ENCODE measurements at regions not wholly inside any gene's neighbourhood (a gene's known extent, or its start where the extent isn't known, plus 50 kb on each side); places are given as distances from the start of the nearest gene placed in this dataset.

DNA sequence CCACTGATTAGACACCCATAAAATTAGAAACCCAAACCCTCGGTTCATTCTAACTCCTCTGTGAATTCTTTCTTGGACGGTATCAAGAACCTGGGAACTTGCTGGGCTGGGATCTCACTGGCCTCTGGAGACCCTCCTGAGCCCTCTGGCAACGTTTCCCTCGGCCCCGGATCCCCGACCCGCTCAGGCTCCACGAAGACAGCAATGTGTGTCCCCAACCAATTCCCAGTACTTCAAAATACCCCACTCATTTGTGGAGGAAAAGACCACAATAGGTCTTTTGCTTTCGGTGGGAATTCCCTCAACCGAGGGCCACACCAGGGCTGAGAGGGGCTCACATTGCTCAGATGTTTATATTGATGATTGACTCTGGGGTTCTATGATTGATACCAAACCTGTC, 117.9 kb upstream of the PRR20G start:
- in situ Hi-C loops (cut with HindIII; ENCODE audit: low sequenced_read_pairs), result no loop called here

DNA sequence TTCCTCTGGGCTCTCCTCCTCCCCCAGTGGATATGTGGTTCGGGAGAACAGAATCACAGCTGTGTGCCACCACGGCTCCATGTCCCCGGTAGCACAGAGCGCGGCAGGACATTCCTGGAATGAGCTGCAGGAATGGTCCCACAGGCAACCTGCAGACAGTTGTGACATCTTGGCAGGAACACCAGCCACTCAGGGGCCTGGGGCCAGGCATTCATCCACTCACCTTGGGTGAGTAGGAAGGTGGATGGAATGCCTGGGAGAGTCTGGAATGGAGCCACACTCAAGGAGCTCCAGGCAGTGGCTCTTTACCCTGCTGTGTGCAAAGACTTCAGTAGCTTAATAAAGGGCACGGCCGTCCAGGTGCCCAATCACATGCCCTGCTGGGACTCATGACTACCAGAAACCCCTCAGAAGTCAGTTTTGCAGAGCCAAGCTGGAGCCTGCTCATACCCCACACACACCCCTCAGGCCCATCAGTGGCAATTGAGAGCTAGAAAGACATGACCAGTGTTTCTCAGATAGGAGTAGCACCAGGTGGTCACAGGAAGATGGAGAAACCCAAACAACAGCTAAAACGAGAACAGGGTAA, 117.3 kb upstream of the PRR20G start:
- in situ Hi-C loops (cut with HindIII; ENCODE audit: low sequenced_read_pairs), result no loop called here

DNA sequence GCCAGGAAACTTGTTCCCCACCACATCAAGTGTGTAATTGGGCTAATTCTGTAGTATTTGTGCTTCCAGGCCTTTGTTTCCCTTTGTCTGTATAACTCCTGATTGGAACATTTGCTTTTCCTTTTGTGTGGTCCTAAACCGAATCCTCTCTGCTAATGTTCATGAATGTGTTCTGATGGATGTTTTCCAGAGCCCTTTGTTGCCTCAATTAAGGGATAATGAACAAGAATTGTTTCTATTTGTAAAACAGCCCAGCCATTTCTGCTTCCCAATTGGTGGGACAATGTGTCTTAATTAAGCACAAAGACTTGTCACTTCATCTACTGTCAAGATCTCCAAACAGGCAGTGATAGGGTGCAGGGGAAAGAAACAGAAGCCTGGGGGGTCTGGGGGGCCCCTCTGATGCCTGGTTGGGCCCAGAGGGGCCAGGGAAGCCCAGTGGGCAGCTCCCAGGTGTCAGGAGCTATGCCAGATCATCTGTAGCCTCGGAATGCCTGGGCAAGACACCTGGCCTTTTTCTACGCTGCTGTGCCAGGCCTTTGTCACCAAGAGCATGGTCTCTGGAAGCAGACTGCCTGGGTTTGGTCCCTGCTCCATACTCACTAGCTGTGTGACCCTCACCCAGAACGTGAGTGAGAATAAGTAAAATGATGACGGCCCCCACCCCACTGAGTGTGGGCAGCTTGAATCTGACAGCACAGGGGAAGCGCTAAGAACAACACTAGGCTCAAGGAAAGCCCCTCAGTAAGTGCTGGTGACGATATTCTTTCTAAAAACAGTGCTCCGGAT, 116.6 kb upstream of the PRR20G start:
- in situ Hi-C loops (cut with HindIII; ENCODE audit: low sequenced_read_pairs), result no loop called here

DNA sequence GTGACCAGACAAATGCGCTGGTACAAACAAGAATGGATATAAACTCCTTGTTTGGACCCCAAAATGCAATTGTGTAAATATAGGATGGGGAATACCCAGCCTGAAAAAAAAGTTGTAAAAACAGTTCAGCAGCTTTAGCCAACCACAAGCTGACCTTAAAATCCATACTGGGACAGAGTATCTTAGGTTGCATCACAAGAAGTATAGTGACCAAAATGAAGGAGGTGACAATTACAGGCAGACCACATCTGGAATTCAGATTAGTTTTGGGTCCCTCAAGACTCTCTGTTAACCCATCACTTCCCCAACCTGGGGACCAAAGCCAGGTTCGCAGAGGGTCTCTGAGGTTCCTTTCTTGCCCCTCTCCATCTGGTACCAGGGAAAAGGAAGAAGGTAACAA, 115.9 kb upstream of the PRR20G start:
- in situ Hi-C loops (cut with HindIII; ENCODE audit: low sequenced_read_pairs), result no loop called here

DNA sequence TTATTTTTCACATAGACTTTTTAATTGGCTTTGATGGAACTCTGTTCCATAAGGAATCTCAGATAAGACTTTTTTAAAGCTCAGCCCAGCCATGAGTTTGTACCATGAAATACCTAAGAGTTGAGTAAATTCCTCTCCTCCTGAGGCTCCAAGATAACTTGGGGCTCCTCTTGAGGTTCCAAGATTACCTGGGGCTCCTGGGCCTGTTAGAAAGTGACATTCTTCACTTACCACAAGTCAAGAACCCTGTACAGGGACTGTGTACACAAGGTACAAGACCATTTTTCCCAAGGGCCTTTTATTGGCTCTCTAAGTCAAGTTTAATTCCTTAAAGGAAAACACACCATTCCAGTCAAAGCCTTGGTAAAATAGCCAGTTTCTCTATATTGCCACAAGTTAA, 111.3 kb upstream of the PRR20G start:
- in situ Hi-C loops (cut with HindIII; ENCODE audit: low sequenced_read_pairs), result no loop called here

DNA sequence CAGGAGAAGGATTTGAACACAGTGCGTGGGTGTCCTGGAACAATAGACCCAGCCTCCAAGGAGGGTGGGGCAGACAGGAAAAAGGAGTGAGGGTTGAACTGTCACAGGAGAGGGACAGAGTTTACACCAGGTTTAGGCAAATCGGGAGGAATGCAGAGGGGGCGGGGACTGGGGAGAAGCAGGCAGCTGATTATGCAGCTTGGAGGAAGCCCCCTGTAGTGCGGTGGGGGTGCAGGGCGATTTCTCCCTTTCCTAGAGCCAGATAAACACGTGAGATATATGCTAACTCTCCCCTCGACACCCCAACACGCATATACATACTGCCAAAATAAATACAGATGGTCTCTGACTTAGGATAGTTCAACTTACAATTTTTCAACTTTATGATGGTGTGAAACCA, 108.6 kb upstream of the PRR20G start:
- in situ Hi-C loops (cut with HindIII; ENCODE audit: low sequenced_read_pairs), result no loop called here

DNA sequence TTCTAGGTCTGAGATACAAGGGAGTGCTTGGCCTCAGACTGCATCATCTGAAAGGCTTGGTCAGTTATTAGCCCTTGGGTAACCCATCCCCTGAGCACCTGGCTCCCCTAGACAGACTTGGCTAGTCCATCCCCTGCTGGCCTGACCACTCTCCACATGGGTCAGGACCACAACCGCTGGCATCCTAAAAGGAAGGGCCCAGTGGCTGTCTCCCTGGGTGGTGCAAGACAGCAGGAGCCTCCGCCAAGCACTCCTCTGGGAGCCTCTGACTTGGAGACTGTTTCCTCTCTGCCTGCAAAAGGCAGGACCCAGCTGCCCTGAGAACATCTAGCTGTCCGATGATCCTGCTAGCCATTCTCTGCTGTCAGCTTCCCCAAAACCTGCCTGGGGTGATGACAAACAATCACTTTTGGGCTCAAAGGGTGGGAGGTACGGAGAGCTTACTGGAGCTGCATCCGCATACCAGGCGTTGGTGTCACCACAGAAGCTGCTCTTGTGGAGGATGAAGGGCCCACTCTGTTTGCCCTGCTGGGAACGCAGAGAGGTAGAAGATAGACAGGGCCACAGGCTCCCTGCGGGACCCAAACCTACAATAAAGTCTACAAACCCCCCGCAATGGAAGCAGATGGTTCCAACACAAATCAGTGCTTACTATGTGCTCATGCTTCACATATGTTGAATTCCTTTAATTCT, 108.0 kb upstream of the PRR20G start:
- in situ Hi-C loops (cut with HindIII; ENCODE audit: low sequenced_read_pairs), result no loop called here

DNA sequence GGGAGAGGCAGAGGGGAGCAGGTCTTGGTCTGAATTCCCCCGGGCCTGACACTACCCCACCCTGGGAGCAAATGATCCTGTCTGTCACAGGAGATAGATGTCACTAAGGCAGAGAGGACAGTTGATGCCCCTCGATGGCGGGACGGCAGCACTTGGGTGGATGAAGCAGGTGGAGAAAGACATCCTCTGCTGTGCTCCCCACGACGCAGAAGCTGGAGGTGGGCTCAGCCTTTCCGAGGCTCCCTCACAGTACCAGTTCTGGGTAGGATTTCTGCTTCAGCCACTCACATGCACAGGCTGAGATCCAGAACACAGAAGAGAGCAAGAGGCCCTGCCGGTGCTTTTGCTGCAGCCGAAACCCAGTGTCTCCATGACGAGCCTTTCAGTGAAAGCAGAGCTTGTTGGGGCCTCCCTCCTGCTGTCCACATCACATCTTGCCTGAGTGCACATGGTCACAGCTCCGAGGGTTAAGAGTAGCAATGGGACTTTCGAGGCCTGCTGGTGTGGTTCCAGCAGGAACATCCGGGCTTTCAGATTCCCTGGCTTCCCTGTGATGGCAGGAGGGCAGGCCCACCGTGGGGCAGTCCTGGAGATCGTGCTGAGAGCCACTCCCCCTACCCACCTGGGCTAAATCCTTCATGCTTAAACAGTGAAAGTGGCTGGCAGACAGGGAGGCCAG, 107.3 kb upstream of the PRR20G start:
- in situ Hi-C loops (cut with HindIII; ENCODE audit: low sequenced_read_pairs), result no loop called here

DNA sequence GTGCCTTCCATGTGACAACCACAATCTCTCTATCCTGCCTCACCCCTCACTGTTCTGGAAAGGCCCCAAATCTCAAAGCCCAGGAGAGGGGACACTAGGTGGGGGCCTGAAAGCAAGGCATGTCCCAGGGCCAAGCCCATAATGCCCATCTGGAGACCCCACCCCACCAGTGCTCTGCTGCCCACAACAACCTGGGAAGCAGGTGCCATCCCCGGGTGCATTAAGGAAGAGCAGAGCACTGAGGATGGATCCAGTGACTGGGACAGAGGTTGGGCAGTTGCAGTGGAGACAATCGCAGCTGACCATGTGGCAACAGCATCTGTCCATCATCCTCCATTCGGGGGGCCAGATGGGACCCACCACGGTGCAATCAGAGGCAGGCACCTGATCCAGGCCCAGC, 106.2 kb upstream of the PRR20G start:
- in situ Hi-C loops (cut with HindIII; ENCODE audit: low sequenced_read_pairs), result no loop called here

DNA sequence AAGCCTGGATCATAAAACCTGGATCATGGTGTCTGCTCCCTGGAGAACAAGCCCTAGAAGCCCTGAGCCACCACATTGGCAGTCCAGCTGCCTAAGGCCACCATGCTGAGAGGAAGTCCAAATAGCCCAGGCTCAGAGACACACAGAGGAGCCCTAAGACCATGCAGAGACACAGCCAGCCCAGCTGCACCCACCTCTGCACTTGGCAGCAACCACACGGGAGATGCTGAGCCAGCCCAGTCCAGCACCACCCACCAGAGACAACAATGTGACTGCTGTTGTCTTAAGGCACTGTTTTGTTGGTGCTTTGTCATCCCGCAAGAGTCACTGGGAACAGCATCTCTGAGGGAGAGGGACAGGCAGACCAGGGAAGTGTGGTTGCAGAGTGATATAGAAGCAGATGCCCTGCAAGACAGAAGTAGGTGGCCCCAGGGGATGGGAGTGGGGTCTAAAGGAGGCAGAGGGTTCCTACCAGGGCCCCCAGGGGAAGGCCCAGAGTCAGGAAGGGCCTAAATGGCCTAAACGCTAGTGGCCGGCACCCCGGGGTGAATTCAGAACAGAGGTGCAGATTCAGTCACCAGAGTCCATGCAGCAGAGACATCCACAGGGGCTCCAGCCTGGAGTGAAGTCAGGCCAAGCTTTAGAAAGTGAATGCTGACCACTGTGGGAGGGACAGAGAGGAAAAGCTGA, 105.4 kb upstream of the PRR20G start:
- in situ Hi-C loops (cut with HindIII; ENCODE audit: low sequenced_read_pairs), result no loop called here

DNA sequence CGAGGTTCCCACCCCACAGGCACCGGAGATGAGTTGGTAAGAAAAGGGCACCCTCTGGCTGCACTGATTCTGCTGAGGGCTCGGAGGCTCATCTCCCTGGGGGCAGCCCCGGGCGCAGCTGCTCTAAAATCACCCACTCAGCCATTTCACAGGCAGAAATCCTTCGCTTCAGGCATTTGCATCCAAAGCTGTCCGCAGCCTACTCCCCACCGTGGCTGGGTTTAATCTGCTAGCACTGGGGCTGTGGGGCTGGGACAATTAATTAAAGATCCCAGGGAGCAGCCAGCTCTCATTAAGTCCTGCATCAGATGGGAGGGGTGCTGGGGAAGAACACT, 104.3 kb upstream of the PRR20G start:
- in situ Hi-C loops (cut with HindIII; ENCODE audit: low sequenced_read_pairs), result no loop called here

DNA sequence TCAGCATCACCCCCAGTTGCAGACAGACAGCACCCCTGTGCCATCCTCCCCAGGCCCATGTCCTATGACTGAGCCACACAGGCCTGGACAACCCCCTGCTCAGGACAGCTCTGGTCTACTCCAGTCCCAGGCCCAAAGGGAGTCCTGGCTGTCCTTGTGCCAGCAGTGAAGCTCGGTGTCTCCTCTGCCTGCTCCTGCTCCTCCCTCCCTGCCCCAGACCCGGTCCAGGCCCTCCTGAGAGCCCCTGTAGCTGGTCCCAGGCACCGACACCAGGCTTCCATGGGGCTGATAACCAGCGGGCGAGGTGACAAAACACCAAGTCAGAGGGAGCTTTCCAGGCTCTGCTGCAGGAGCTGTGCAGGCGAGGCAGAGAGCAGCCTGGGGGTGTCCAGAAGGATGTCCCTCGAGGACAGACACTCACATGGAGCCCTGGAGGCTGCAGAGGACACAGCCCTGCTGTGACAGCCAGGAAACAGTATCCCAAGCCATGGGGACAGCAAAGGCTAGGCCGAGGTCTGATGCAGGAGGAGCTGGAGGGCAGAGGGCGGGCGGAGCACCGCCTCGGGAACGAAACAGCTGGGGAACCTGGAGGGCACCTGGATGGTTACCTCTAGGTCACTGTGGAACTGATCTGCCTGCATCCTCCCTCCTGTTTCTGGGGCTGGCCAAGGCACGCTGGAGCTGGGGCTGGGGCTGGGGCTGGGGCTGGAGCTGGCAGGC, 103.8 kb upstream of the PRR20G start:
- in situ Hi-C loops (cut with HindIII; ENCODE audit: low sequenced_read_pairs), result no loop called here

DNA sequence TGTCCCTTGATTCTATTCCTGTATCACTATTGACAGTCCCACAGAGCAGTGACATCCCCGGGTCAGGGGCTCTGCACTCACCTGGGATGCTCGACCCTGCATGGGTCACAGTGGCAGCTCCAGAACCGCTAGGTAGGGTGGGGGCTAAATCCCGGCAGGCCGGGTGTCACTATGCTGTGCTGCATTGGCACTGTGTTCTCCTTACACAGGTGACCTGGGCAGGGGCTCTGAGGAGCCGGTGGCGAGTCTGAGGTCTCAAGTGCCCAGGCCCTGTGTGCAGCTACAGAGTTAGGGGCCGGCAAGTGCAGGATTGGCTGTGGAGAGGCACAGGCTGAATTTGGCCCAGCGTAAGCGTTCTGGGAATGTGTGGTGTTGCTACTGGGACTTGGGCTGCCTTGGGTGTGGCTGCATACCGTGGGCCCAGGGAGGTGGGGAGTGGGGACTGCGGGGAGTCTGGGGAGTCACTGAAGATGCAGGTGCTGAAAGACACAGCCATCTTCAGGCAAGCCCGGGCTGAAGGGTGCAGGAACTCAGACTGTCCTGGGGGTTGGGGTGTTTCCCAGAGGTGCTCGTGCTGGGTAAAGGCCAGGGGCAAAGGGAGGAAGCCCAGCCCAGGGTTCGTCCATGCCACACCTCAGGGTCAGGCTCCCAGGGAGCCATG, 102.6 kb upstream of the PRR20G start:
- in situ Hi-C loops (cut with HindIII; ENCODE audit: low sequenced_read_pairs), result no loop called here

DNA sequence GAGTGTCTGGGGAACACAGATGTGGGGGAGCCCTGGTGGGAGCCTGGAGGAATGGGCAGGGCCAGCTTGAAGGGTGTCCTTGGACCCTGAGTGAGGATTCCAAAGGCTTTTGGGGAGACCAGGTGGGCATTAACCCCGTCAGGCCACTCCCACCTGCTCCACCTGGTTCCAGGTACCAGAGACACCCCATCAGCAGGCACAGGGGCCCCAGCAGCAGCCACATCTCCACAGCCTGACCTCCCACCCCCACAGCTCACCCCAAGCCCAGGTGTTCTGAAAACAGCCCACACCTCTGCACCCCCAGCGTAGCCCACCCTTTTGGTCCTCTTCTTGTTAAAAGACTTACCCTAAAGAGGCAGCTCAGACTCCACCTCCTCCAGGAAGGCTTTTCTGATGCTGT, 102.1 kb upstream of the PRR20G start:
- in situ Hi-C loops (cut with HindIII; ENCODE audit: low sequenced_read_pairs), result no loop called here

DNA sequence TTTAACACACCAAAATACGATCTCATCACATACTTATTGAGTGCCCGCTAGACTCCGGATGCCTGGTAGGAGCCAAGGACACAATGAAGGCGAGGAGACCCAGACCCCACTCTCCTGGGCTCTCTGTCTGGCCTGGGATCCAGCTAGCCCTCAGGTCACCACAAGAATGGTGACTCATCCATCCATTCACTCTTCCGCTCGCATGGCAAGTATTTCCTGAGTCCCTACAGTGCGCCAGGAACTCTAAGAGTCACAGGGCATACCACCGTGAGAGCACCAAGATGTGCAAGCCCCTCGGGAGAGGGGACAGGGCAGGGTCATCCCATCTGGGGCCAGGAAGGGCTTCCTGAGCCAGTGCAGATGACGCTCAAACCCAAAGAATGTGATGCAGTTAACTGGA, 101.6 kb upstream of the PRR20G start:
- in situ Hi-C loops (cut with HindIII; ENCODE audit: low sequenced_read_pairs), result no loop called here

DNA sequence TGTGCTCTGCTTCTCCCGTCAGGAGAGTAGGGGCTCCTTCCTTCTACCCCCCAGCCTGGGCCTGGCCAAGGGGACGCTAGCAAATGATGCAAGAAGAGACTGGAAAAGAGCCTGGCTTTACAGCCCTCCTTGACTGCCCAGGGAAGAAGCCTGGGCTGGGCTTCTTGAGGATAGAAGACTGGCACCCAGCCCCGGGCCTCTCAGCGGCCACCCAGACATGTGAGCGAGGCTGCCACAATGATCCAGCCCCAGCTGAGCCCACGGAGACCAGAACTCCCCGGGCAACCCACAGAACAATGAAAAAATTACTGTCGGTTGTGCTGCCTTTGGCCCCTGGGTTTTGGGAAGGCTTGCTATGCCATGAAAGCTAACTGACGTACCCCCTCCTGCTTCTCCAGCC, 100.6 kb upstream of the PRR20G start:
- in situ Hi-C loops (cut with HindIII; ENCODE audit: low sequenced_read_pairs), result no loop called here

DNA sequence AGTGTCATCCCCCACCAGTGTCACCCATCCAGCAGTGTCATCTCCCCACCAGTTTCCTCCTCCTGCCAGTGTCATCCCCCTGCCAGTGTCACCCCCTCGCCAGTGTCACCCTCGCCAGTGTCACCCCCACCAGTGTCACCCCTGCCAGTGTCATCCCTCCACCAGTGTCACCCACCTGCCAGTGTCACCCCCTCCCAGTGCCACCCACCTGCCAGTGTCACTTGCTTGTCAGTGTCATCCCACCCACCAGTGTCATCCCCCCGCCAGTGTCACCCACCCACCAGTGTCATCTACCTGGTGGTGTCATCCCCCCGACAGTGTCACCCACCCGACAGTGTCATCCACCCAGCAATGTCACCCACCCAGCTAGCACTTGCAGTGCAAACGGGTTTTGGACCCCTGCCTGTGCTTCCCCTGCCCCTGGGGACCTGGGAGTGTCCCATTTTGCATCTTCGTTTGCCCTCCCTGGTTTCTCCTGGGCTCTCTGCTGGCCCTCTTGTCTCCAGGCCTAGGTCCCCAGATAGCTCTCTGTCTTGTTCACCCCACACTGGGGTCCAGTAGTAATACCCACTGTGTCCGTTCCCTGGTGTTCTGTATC, 99.8 kb upstream of the PRR20G start:
- in situ Hi-C loops (cut with HindIII; ENCODE audit: low sequenced_read_pairs), result no loop called here

DNA sequence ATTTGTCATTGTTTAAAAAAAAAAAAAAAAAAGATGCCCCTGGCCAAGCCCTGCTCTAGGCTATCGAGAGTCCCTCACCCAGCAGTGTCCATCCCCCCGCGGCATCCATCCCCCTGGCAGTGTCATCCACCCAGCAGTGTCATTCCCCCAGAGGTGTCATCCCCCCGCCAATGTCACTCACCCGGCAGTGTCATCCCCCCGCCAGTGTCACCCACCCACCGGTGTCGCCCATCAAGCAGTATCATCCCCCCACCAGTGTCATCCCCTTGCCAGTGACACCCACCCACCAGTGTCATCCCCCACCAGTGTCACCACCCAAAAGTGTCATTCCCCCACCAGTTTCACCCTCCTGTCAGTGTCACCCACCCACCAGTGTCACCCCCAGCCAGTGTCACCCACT, 99.3 kb upstream of the PRR20G start:
- in situ Hi-C loops (cut with HindIII; ENCODE audit: low sequenced_read_pairs), result no loop called here

DNA sequence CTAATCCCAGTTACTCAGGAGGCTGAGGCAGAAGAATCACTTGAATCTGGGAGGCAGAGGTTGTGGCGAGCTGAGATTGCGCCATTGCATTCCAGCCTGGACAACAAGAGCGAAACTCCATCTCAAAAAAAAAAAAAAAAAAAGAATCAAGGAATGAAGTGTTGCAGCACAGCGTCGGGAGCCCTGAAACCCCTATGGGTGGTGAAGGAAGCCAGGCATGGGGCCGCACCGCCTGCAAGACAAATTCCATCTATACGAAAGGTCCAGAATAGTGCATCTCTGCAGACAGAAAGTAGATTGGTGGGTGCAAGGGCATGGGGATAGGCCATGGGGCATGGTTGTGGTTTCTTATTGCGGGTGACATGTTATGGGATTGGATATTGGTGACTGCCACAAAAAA, 98.6 kb upstream of the PRR20G start:
- in situ Hi-C loops (cut with HindIII; ENCODE audit: low sequenced_read_pairs), result no loop called here

DNA sequence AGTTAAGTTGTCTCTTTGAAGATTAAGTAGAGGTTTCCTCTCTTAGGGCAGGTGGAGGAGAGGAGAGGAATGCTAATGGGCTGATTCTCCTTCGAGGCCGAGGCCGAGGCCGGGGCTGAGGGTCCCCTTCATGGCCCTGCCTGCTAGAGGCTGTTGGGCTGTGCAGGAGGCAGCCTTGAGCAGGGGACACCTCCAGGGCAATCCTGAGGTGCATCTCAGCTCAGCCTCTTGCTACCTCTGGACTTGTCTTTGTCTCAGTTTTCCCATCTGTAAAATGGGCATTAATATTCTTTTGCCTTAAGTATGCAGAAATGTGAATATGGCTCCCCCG, 97.7 kb upstream of the PRR20G start:
- in situ Hi-C loops (cut with HindIII; ENCODE audit: low sequenced_read_pairs), result no loop called here

Data from endothelial cell of hepatic sinusoid (primary cell).